HG02623 (cell line): ENCODE measurements at regions not wholly inside any gene's neighbourhood (a gene's known extent, or its start where the extent isn't known, plus 50 kb on each side); places are given as distances from the start of the nearest gene placed in this dataset.

Experiments
- ATAC-seq: cut with Tn5 transposase; IDR thresholded peaks from one replicate; pipeline ENCODE4 v1.9.1; 2021; ENCODE audit warnings: moderate library complexity; ENCODE audit not compliant: unreplicated experiment

GRCh38 chr4:110878413-110878812, 255.5 kb upstream of the PITX2 start:
- no peak for ATAC-seq

DNA sequence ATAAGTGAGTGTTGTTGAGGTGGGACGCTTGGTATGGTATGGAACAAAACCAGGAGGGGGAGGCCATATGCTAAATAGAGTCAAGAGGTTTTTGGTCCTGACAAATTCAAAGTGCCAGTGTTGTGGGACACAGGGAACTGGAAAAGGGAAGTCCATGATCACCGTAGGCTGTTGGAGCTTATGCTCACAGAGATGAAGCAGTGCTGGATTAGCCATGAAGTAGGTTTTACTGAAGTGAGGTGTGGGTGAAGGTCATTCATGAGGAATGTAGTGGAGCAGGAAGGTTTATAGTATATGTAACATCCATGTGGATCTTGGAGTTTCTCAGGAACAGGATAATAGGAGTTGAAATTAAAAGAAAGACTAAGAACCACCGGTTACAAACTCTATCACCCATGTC, 256.1 kb upstream of the PITX2 start:
- no peak for ATAC-seq

- no peak for ATAC-seq
Measured at GRCh38 chr4:110886270-110886669, 263.4 kb upstream of the PITX2 start.

- no peak for ATAC-seq
Measured at GRCh38 chr4:110886856-110887255, 264.0 kb upstream of the PITX2 start.

DNA sequence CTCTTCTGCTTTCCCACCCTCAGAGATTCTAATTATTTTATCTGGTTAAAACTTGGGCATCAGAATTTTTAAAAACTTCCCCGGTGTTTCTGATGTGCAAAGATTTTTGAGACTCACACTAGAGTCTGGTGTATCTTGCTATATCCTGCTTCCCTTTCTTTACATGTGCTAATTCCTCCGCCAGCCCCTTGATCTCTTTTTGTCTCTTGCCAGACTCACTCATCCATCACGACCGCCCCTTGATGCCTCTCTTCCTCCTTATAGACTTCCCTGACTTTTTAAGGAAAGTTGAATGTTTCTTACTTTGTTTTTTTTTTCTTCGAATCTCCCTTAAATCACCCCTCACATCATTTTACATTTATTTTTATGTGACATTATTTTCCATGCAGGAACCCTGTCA, 274.9 kb upstream of the PITX2 start:
- no peak for ATAC-seq

DNA sequence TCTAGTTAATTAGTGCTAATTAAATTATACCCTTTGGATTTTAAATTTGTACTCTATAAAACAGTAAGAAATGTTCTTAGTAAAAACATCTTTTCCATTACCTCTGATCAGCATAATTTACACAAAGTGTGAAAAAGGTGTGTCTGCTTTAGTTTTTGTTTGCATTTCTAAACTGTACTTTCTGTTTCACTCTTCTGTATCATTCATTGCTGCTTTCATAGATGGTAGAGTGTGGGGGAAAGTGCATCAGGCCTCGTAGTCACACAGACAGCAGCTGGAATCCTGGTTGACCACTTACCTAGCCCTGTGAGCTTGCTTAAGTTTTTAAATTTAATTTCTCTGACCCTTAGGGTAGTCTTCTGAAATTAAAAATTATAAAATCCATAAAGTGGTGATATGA, 275.4 kb upstream of the PITX2 start:
- peak; percentile 76 for ATAC-seq

GRCh38 chr4:110900213-110900769, 277.4 kb upstream of the PITX2 start:
- ATAC-seq: no peak

GRCh38 chr4:110902500-110902899, 279.6 kb upstream of the PITX2 start:
- no peak for ATAC-seq

GRCh38 chr4:110904435-110905065, 281.7 kb upstream of the PITX2 start:
- no peak for ATAC-seq

- ATAC-seq: no peak
Measured at GRCh38 chr4:110905367-110905766, 282.5 kb upstream of the PITX2 start.

GRCh38 chr4:110907801-110908313, 285.0 kb upstream of the PITX2 start:
- no peak for ATAC-seq

GRCh38 chr4:110914791-110915190, 291.9 kb upstream of the PITX2 start:
- no peak for ATAC-seq

GRCh38 chr4:110915301-110915700, 292.4 kb upstream of the PITX2 start:
- no peak for ATAC-seq

GRCh38 chr4:110916505-110916904, 293.6 kb upstream of the PITX2 start:
- no peak for ATAC-seq

- no peak for ATAC-seq
Measured at GRCh38 chr4:110917835-110918234, 295.0 kb upstream of the PITX2 start.

DNA sequence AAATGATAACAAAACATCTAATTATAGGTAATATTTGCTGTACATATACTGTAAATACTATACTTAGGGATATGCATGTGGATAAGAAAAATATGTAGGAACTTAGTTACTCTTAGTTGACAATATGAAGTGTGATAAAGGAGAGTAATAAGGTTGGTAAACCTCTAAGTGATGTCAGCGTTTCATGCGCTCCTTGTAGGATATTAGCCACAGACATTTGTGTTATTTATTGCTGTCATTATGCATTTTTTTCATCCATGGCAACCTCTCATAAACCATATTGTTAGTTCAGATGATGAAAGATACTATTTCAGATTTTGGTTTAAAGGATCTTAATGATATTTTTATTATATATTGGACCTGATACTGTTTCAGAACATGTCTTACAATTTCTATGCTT, 298.1 kb upstream of the PITX2 start:
- no peak for ATAC-seq

DNA sequence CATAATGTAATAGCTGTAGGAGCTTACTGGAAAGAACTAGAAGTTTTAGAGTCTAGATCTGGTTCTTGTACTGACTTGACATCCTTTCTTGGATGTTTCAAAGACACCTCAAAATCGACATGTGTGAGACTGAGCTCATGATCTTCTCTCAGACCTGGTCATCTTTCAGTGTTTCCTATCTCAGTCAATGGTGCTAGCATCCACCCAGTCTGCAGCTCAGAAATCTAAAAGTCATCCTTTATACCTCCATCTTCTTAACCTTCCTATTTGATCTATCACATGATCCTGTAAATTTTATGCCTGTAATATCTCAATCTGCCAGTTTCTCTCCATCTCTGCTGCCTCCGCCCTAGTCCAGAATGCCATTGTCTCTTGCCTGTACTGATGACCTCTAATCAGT, 301.9 kb upstream of the PITX2 start:
- no peak for ATAC-seq

GRCh38 chr4:110926841-110927400, 304.0 kb upstream of the PITX2 start:
- no peak for ATAC-seq

GRCh38 chr4:110933341-110933740, 310.5 kb upstream of the PITX2 start:
- no peak for ATAC-seq

DNA sequence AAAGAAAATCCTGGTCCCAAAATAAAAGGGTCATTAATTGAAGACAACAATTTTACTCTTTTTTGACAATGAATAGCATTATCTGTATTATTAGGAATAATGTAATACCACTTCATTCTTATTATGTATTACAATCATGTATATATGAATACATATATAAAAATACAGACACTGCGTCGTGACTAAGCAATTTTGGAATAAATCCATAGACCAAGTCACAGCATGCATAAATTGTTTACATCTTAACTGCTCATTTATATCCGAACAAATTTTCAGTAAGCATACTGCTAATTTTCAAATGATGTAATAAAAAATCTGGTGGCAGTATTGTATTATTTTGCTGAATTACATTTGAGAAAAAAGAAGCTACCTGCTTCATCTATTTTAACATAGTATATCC, 321.6 kb upstream of the PITX2 start:
- no peak for ATAC-seq

- ATAC-seq: no peak
Measured at GRCh38 chr4:110945600-110945999, 322.7 kb upstream of the PITX2 start.

- no peak for ATAC-seq
Measured at GRCh38 chr4:110949542-110949941, 326.7 kb upstream of the PITX2 start.

DNA sequence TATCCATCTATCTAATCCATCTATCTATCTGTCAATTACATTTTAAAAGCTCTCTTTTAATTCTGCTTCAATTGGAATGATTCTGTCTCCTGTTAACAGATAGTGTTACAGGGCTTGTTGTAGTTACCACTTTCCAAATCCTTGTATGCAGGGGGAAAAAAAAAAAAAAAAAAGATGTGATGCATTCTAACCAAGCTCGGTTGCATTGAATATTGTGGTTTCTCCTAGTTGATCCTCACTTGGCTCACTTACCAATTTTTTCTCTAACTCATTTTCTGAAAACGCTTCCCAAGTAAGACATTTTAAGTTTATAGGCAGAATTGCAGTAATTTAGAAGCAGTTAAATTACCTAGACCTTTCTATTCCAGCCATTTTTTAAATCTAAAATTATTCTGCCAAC, 327.9 kb upstream of the PITX2 start:
- no peak for ATAC-seq
